Loucy (cell line): ENCODE measurements at regions not wholly inside any gene's neighbourhood (a gene's known extent, or its start where the extent isn't known, plus 50 kb on each side); places are given as distances from the start of the nearest gene placed in this dataset.

Experiments
- H2AFZ ChIP-seq: fragments of 200-600 bp; sonication (generic); 2 replicates; pipeline ENCODE4 v1.6.0; 2016; ENCODE audit warnings: antibody characterized with exemption, mild to moderate bottlenecking, low read length, moderate library complexity
- H3F3A ChIP-seq: fragments of 200-600 bp; 2 replicates; pipeline ENCODE4 v1.6.0; 2016; ENCODE audit warnings: antibody characterized with exemption, low read depth, mild to moderate bottlenecking
- H3K27me3 ChIP-seq: fragments of 200-600 bp; sonication (generic); 2 replicates; pipeline ENCODE4 v1.6.1; 2014; ENCODE audit warnings: low read length, mild to moderate bottlenecking; ENCODE audit not compliant: insufficient read depth, poor library complexity, severe bottlenecking
- H3K36me3 ChIP-seq: fragments of 200-600 bp; sonication (generic); 2 replicates; pipeline ENCODE4 v1.6.1; 2016; ENCODE audit warnings: low read length; ENCODE audit not compliant: insufficient read depth
- H3K4me1 ChIP-seq: fragments of 200-600 bp; sonication (generic); 2 replicates; pipeline ENCODE4 v1.5.1; 2014; ENCODE audit warnings: low read length, mild to moderate bottlenecking; ENCODE audit not compliant: insufficient read depth, poor library complexity, severe bottlenecking
- H3K4me2 ChIP-seq: fragments of 200-600 bp; sonication (generic); 2 replicates; pipeline ENCODE4 v1.6.0; 2014; ENCODE audit warnings: antibody characterized with exemption, low read length, low read depth, mild to moderate bottlenecking; ENCODE audit not compliant: poor library complexity, severe bottlenecking
- H3K4me3 ChIP-seq: fragments of 200-600 bp; sonication (generic); 2 replicates; pipeline ENCODE4 v1.5.1; 2014; ENCODE audit warnings: low read length, mild to moderate bottlenecking, mixed read lengths; ENCODE audit not compliant: poor library complexity, severe bottlenecking
- H3K79me2 ChIP-seq: fragments of 200-600 bp; sonication (generic); 2 replicates; pipeline ENCODE4 v1.6.1; 2014; ENCODE audit warnings: low read length; ENCODE audit not compliant: insufficient read depth
- H3K9ac ChIP-seq: fragments of 200-600 bp; sonication (generic); 2 replicates; pipeline ENCODE4 v1.6.0; 2014; ENCODE audit warnings: mild to moderate bottlenecking, low read depth, low read length, moderate library complexity; ENCODE audit not compliant: poor library complexity, severe bottlenecking
- H3K9me2 ChIP-seq: fragments of 200-600 bp; sonication (generic); replicated peaks from 2 replicates; pipeline ENCODE4 v1.6.1; 2016; ENCODE audit warnings: low read depth, low read length, mixed read lengths
- H3K9me3 ChIP-seq: fragments of 200-600 bp; sonication (generic); 2 replicates; pipeline ENCODE4 v1.6.1; 2014; ENCODE audit warnings: mild to moderate bottlenecking, antibody characterized with exemption, low read length, low read depth; ENCODE audit not compliant: insufficient read depth
- H4K20me1 ChIP-seq: fragments of 200-600 bp; sonication (generic); 2 replicates; pipeline ENCODE4 v1.6.0; 2014; ENCODE audit warnings: antibody characterized with exemption, low read length, mild to moderate bottlenecking; ENCODE audit not compliant: insufficient read depth, poor library complexity, severe bottlenecking
- EZH2phosphoT487 ChIP-seq: fragments of 200-600 bp; IDR thresholded peaks from 2 replicates; pipeline ENCODE4 v1.6.1; 2018; ENCODE audit warnings: antibody characterized with exemption, mild to moderate bottlenecking, moderate library complexity, borderline replicate concordance
- TF ChIP-seq, protein P1 (sequence below): fragments of 200-600 bp; sonication (generic); conservative IDR thresholded peaks from 2 replicates; pipeline ENCODE4 v1.5.1; 2014; ENCODE audit warnings: mild to moderate bottlenecking, antibody characterized with exemption, low read length

DNA sequence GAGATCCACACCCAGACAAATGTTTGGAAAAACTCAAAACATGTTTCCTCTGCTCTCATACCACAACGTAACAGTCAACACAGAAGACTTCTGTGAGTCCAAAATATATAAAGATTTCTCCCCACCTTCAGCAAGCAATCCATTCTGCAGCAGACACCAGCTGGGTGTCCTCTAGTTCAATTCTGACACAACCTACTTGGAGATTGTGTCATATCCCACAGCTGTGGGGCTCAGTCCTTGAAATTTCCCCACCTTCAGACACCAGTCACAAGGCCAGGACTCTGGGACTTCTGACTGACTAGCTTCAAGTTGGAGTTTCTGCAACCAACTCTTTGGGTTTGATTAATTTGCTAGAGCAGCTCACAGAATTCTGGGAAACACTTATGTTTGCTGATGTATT is 244.8 kb upstream of the CDYL start:
- Histone ChIP-seq H3K36me3 (no peaks in the 10 kb centered on the region), H3K9ac (no peak overlapping the region), H3K4me3 (no peak overlapping the region), H4K20me1 (no peaks in the 10 kb centered on the region), H3F3A (no peaks in the 10 kb centered on the region), H3K4me2 (no peak overlapping the region), H2AFZ (no peak overlapping the region), H3K9me3 (no peaks in the 10 kb centered on the region), H3K4me1 (no peaks in the 10 kb centered on the region), H3K79me2 (no peaks in the 10 kb centered on the region), H3K27me3 (no peaks in the 10 kb centered on the region), H3K9me2 (no peaks in the 10 kb centered on the region)
- TF ChIP-seq, protein P1, sequence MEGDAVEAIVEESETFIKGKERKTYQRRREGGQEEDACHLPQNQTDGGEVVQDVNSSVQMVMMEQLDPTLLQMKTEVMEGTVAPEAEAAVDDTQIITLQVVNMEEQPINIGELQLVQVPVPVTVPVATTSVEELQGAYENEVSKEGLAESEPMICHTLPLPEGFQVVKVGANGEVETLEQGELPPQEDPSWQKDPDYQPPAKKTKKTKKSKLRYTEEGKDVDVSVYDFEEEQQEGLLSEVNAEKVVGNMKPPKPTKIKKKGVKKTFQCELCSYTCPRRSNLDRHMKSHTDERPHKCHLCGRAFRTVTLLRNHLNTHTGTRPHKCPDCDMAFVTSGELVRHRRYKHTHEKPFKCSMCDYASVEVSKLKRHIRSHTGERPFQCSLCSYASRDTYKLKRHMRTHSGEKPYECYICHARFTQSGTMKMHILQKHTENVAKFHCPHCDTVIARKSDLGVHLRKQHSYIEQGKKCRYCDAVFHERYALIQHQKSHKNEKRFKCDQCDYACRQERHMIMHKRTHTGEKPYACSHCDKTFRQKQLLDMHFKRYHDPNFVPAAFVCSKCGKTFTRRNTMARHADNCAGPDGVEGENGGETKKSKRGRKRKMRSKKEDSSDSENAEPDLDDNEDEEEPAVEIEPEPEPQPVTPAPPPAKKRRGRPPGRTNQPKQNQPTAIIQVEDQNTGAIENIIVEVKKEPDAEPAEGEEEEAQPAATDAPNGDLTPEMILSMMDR, result no peak
- no peak for TF ChIP-seq EZH2phosphoT487

DNA sequence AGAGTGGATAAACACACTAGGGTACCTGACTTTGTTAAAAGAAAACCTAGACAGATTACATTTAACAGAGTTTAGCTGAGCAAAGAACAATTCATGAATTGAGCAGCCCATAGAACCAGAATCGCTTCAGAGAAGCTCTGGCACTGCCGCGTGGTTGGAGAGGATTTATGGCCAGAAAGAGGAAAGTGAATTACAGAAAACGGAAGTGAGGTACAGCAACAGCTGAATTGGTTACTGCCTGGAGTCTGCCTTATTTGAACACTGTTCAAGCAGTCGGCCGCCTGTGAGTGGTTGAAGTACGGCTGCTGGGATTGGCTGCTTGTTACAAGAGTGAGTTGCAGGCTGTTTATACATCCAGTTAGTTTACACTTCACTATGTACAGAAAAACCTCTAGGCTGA is 253.8 kb upstream of the CDYL start:
- TF ChIP-seq EZH2phosphoT487, result no peak
- TF ChIP-seq, protein P1, result no peak
- no peaks in the 10 kb centered on the region for H3K9me3 ChIP-seq
- H4K20me1 ChIP-seq, result no peaks in the 10 kb centered on the region
- no peak overlapping the region for H3K9ac ChIP-seq
- H3K36me3 ChIP-seq, result no peaks in the 10 kb centered on the region
- H3K79me2 ChIP-seq, result no peaks in the 10 kb centered on the region
- no peak overlapping the region for H3K4me3 ChIP-seq
- no peak overlapping the region for H2AFZ ChIP-seq
- no peaks in the 10 kb centered on the region for H3F3A ChIP-seq
- no peak overlapping the region for H3K4me2 ChIP-seq
- no peaks in the 10 kb centered on the region for H3K4me1 ChIP-seq
- H3K9me2 ChIP-seq, result no peaks in the 10 kb centered on the region
- no peaks in the 10 kb centered on the region for H3K27me3 ChIP-seq

DNA sequence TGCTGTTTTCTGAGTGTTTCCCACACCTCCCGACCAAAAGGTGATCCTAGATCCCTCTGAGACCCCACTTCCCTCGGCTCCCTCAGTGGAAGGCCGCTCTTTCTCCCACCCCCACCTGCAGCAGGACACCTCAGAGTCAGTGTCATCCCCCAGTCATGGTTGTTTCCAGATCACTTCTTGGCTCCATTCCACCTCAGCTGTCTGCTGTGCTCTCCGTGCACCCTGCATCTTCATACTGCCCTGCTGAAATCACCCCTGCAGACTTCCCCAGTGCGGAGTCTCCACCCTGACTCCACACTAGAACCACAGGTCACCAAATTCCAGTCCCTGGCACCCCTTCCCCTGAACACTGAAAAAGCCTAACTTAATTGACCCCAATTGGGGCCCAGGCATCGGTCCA is 255.1 kb upstream of the CDYL start:
- no peaks in the 10 kb centered on the region for H3K4me1 ChIP-seq
- no peaks in the 10 kb centered on the region for H3K9me2 ChIP-seq
- H3K36me3 ChIP-seq, result no peaks in the 10 kb centered on the region
- no peak overlapping the region for H3K9ac ChIP-seq
- H3K27me3 ChIP-seq, result no peaks in the 10 kb centered on the region
- H3K79me2 ChIP-seq, result no peaks in the 10 kb centered on the region
- no peak overlapping the region for H2AFZ ChIP-seq
- no peak overlapping the region for H3K4me3 ChIP-seq
- no peak overlapping the region for H3K4me2 ChIP-seq
- H4K20me1 ChIP-seq, result no peaks in the 10 kb centered on the region
- H3K9me3 ChIP-seq, result no peaks in the 10 kb centered on the region
- no peak for TF ChIP-seq EZH2phosphoT487
- TF ChIP-seq, protein P1, result no peak
- H3F3A ChIP-seq, result no peaks in the 10 kb centered on the region
